GM19324 (cell line): ENCODE measurements at regions not wholly inside any gene's neighbourhood (a gene's known extent, or its start where the extent isn't known, plus 50 kb on each side); places are given as distances from the start of the nearest gene placed in this dataset.
"Not testable (repeated sequence)": the region's sequence is repeated elsewhere in the genome, so short reads cannot be mapped to it uniquely, and the experiment has no call there.

Experiments
- ATAC-seq: cut with Tn5 transposase; IDR thresholded peaks from one replicate; pipeline ENCODE4 v1.9.1; 2021; ENCODE audit warnings: mild to moderate bottlenecking, moderate library complexity; ENCODE audit not compliant: unreplicated experiment, low FRiP score

- no peak for ATAC-seq
These were observed 71.3 kb upstream of the PKN2 start for GRCh38 chr1:88612773-88613172.

- no peak for ATAC-seq
These were observed 65.7 kb upstream of the PKN2 start for GRCh38 chr1:88618331-88618730.

GRCh38 chr1:88623101-88623500 is 61.0 kb upstream of the PKN2 start:
- ATAC-seq, result not testable (repeated sequence)
